Right cardiac atrium (tissue), 5 donors: ENCODE measurements at regions not wholly inside any gene's neighbourhood (a gene's known extent, or its start where the extent isn't known, plus 50 kb on each side); places are given as distances from the start of the nearest gene placed in this dataset.

ENCODE experiments used
- ATAC-seq, 2 donors: fragments of 200-7000 bp; cut with Tn5 transposase; one replicate each; pipeline versions ENCODE4 v1.8.0 to v1.9.1; 2020; ENCODE audit warnings: moderate library complexity in 2 of 2, mild to moderate bottlenecking in 1 of 2
- DNase-seq, 3 donors: peaks; one replicate each; pipeline ENCODE4 v3.0.0-alpha.2; 2020
- H3K27ac ChIP-seq: one replicate; pipeline ENCODE4 v1.5.1; 2013; ENCODE audit warnings: mild to moderate bottlenecking, low read length, control low read depth, moderate library complexity
- H3K27me3 ChIP-seq: one replicate; pipeline ENCODE4 v1.6.1; 2013; ENCODE audit not compliant: control insufficient read depth, insufficient read depth
- H3K4me1 ChIP-seq: one replicate; pipeline ENCODE4 v1.6.1; 2013; ENCODE audit warnings: low read length; ENCODE audit not compliant: control insufficient read depth, insufficient read depth
- H3K4me3 ChIP-seq: one replicate; pipeline ENCODE4 v1.5.1; 2013; ENCODE audit warnings: low read length, control low read depth
- H3K9me3 ChIP-seq: one replicate; pipeline ENCODE4 v1.6.1; 2013; ENCODE audit warnings: low read length; ENCODE audit not compliant: control insufficient read depth
- WGBS: extraction: QIAGEN DNeasy Blood & Tissue Kit; methylation state at CpG from one replicate; pipeline ENCODE4 v1.1.7; 2013; 5-methylcytosine and 5-hydroxymethylcytosine counted together
- intact Hi-C, 4 donors: fragments of 100-400 bp; cut with DNase I; formaldehyde crosslinking; loops; one replicate each; pipeline versions ENCODE4 v1.11.0 to v1.14.0; 2022 to 2023
- donor health status: healthy with polysubstance abuse.
- donor health status: DM: no; HTN: yes; CAD: no.
- donor health status: DM: no; HTN: no; CAD: no.
- donor health status: DM: no; HTN: yes; CAD: no; lungs with severe emphysema.
- donor health status: DM: yes; HTN: yes; CAD: no.

DNA sequence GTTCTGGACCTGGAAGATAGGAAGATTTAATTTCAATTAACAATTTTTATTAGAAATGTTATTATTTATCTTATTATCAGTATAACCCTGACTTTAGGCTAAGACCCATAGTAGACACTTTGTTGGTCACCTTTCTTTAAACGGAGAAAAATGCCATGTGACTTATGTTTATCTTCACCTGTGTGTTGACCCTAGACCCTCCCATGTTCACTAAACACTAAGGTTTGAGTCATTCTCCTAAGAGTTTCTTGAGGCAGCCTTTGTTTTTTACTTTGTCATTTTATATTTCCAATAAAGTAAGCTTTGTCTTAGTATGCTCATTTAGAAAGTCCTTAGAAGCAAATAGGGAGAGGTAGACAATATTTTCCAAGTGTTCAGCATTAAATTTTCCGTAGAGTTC, 771.7 kb downstream of the METTL15 start:
- 86% methylated on average over 2 of the region's 2 CpGs for whole genome bisulfite sequencing
- DNase-seq = no peak
- H3K4me1 ChIP-seq = no peaks in the 10 kb centered on the region
- intact Hi-C loops = no loop called here
- ATAC-seq = no peak
- no peaks in the 10 kb centered on the region for H3K27me3 ChIP-seq
- H3K9me3 ChIP-seq = no peaks in the 10 kb centered on the region
- no peak overlapping the region for H3K27ac ChIP-seq
- no peak overlapping the region for H3K4me3 ChIP-seq

DNA sequence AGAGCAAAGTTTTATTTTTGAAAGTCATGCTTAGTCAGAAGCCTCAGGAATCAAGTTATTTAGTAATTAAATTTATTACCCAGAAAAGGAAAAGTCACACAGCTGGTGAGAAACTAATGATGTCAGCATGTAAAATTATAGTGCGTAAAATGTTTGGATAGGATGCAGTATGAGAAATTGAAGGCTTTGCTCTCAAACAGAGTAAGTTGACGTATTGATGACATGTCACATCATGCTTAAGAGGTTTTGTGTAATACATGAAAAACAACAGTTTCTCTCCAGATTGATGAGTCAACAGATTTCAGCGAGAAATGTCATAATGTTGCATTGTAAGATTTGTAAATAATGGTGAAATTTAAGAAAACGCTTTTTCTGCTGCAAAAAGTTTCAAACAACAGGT, 769.8 kb downstream of the METTL15 start:
- 78% methylated on average over 4 of the region's 4 CpGs for WGBS
- ATAC-seq = no peak

DNA sequence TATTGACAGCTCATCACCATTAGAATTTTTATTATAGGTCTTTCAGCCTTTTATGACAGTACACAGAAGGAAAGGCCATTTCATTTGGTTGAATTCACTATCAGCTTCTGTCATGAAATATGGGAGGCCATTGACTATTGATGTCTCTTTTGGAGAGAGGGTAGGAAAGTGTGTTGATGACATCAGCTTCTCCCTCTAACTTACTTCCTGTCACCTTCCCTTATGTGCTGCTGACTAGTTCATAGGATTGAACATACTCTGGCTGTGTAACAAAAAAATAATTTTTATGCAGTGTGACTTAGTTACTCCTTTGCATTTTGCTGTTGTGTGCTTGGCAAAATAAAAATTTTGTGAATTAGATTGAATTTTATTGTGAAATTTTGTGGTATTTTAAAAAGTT, 769.2 kb downstream of the METTL15 start:
- Histone ChIP-seq H3K27ac (no peak overlapping the region), H3K9me3 (no peaks in the 10 kb centered on the region), H3K4me1 (no peaks in the 10 kb centered on the region), H3K27me3 (no peaks in the 10 kb centered on the region), H3K4me3 (no peak overlapping the region)
- intact Hi-C loops = no loop called here
- no peak for ATAC-seq
- no peak for DNase-seq

More for the DNA sequence above, 769.8 kb downstream of the METTL15 start:
- no peak for DNase-seq
- H3K27me3 ChIP-seq = no peaks in the 10 kb centered on the region
- H3K9me3 ChIP-seq = no peaks in the 10 kb centered on the region
- H3K4me1 ChIP-seq = no peaks in the 10 kb centered on the region
- H3K27ac ChIP-seq = no peak overlapping the region
- intact Hi-C loops = no loop called here
- H3K4me3 ChIP-seq = no peak overlapping the region

DNA sequence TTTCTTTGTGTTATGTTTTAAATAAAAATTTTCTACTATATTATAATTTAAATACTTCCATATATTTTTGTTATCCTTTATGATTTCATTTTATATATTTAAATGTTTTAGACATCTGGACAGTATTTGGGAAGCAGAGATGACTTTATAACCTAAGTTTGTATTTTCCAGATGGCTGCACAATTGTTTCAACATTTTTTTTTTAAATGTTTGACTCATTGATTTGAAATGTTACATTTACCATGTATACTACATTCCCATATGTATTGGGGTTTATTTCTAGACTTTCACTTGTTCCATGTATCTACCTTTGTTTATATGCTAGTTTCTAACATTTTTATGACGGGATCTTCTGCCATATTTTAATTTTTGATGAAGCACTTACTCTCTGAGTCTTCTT, 766.5 kb downstream of the METTL15 start:
- Histone ChIP-seq H3K4me1 (no peaks in the 10 kb centered on the region), H3K27me3 (no peaks in the 10 kb centered on the region), H3K9me3 (no peaks in the 10 kb centered on the region), H3K27ac (no peak overlapping the region), H3K4me3 (no peak overlapping the region)
- 84% methylated on average over 1 of the region's 1 CpG for WGBS
- intact Hi-C loops = no loop called here
- DNase-seq = no peak
- ATAC-seq = no peak

DNA sequence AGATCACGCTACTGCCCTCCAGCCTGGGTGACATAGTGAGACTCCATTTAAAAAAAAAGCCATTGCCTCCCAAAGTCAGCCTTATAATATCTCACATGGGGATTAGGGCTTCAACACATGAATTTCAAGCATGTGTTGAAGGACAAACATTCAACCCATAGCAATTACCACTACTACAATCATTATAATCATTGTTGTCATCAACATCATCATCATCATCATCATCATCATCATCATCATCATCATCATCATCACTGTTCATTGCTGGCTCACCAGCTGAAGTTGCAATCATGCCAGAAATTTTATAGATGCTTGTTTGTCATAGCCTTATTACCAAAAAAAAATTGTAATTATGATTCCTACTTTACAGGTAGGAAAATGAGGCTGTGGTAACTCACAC, 762.9 kb downstream of the METTL15 start:
- Histone ChIP-seq H3K9me3 (no peaks in the 10 kb centered on the region), H3K27me3 (no peaks in the 10 kb centered on the region), H3K27ac (no peak overlapping the region), H3K4me1 (no peaks in the 10 kb centered on the region), H3K4me3 (no peak overlapping the region)
- DNase-seq (no peak), ATAC-seq (no peak)
- intact Hi-C loops = no loop called here
- 91% methylated on average over 1 of the region's 1 CpG for WGBS

DNA sequence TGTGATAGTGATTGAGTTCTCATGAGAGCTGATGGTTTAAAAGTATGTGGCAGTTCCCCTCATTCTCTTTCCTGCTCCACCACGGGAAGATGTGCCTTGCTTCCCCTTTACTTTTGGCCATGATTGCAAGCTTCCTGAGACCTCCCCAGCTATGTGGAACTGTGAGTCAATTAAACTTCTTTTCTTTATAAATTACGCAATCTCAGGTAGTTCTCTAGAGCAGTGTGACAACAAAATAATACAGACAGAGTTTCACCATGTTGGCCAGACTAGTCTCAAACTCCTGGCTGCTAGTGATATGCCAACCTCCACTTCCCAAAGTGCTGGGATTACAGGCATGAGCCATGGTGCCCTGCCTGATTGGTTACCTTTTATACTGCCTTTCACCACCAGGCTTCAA, 755.2 kb downstream of the METTL15 start:
- H3K27ac ChIP-seq = no peak overlapping the region
- intact Hi-C loops = no loop called here
- no peaks in the 10 kb centered on the region for H3K27me3 ChIP-seq
- 77% methylated on average over 2 of the region's 2 CpGs for WGBS
- no peaks in the 10 kb centered on the region for H3K4me1 ChIP-seq
- ATAC-seq (no peak), DNase-seq (no peak)
- H3K4me3 ChIP-seq = no peak overlapping the region
- no peaks in the 10 kb centered on the region for H3K9me3 ChIP-seq

DNA sequence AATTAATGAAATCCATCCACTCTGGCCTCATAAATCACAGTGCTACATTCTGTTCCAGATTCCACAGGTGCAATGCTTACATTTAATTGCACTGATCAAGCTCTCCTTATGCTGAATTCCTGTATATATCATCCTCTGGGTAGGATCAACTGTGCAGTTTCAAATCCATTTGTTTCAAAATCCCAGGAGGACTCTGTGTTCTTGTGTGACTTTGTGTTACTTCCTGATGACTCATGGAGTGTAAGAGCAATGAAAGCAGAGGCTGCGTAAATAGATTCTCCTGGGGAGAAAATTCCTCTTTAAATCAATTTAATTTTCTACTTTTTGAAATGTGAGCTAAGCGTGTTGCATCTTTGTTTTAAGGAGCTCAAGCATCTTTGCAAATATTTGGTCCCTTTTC, 752.7 kb downstream of the METTL15 start:
- H3K9me3 ChIP-seq = no peaks in the 10 kb centered on the region
- WGBS = 22% methylated on average over 2 of the region's 2 CpGs
- ATAC-seq (no peak), DNase-seq (no peak)
- no peak overlapping the region for H3K27ac ChIP-seq
- H3K4me1 ChIP-seq = no peaks in the 10 kb centered on the region
- H3K27me3 ChIP-seq = no peaks in the 10 kb centered on the region
- intact Hi-C loops = no loop called here
- no peak overlapping the region for H3K4me3 ChIP-seq

DNA sequence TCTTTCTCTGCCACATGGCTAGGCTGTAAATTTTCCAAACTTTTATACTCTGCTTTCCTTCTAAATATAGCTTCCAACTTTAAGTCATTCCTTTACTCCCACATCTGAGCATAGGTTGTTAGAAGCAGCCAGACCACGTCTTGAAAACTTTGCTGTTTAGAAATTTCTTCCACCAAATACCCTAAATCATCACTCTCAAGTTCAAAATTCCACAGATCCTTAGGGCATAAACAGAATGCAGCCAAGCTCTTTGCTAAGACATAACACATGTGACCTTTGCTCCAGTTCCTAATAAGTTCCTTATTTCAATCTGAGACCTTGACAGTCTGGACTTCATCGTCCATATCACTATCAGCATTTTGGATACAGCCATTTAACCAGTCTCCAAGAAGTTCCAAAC, 749.9 kb downstream of the METTL15 start:
- no peak for DNase-seq
- 39% methylated on average over 2 of the region's 2 CpGs for WGBS
- Histone ChIP-seq H3K9me3 (no peaks in the 10 kb centered on the region), H3K27me3 (no peaks in the 10 kb centered on the region), H3K4me1 (no peaks in the 10 kb centered on the region), H3K27ac (no peak overlapping the region), H3K4me3 (no peak overlapping the region)
- intact Hi-C loops = no loop called here
- no peak for ATAC-seq

DNA sequence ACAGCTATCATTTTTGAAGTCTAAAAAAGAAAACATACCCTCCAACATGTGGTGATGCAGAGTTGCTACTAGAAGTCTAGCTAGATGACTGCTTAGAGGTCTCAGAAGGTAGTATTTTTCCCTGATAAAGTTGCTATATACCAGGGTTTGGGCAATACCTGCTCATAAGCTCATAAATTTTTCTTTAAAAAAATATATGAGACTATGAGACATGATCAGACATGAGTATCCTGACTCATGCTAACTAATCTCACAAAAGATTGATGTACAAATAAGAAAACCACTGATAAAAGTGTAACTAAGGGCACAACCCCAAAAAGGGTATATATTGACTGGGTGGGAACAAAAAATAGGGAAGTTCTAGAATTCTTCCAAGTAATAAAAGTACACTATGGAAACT, 740.9 kb downstream of the METTL15 start:
- ATAC-seq = no peak
- intact Hi-C loops = no loop called here

DNA sequence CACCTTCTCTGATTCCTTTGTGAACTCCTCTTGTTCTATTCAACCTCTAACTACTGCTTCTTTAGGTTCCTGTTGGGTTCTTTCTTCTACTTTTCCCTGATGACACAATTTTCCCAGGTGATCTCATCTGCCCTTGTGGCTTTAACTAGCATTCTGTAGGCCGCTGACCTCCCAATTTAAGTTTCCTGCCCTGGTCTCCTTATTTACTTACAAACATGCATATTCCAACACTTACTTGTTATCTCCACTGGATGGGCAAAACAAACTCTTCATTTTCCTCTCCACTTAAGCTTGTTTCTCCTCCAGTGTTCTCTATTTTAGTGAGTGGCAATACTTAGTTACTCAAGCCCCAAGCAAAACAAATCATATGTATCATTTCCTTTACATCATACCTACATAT, 734.5 kb downstream of the METTL15 start:
- Histone ChIP-seq H3K27me3 (no peaks in the 10 kb centered on the region), H3K4me3 (no peak overlapping the region), H3K4me1 (no peaks in the 10 kb centered on the region), H3K27ac (no peak overlapping the region), H3K9me3 (no peaks in the 10 kb centered on the region)
- intact Hi-C loops = no loop called here
- 55% methylated on average over 1 of the region's 1 CpG for WGBS
- ATAC-seq (no peak), DNase-seq (no peak)

More for the DNA sequence above, 740.9 kb downstream of the METTL15 start:
- Histone ChIP-seq H3K4me1 (no peaks in the 10 kb centered on the region), H3K27me3 (no peaks in the 10 kb centered on the region), H3K9me3 (no peaks in the 10 kb centered on the region), H3K4me3 (no peak overlapping the region), H3K27ac (no peak overlapping the region)
- DNase-seq = no peak

DNA sequence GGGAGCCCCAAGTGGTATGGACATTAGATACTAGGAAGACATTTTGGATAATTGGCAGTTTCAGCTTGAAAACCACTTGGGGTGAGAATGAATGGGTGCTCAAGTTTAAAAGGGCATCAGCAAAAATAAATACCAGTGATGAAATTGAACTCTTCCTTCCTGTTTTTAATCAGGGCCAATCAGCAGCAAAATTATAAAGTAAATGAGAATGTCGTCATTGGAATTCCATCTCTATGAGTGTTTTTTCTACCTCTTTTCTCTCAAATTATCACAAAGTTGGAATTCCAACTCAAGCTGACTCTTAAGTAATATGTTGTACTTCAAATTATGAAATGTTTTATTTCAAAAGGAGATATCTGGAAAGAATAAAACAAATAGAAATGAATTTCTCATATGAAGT, 730.6 kb downstream of the METTL15 start:
- no peaks in the 10 kb centered on the region for H3K4me1 ChIP-seq
- ATAC-seq (no peak), DNase-seq (no peak)
- no peaks in the 10 kb centered on the region for H3K27me3 ChIP-seq
- H3K9me3 ChIP-seq = no peaks in the 10 kb centered on the region
- intact Hi-C loops = no loop called here
- no peak overlapping the region for H3K27ac ChIP-seq
- no peak overlapping the region for H3K4me3 ChIP-seq
- 36% methylated on average over 1 of the region's 1 CpG for WGBS

DNA sequence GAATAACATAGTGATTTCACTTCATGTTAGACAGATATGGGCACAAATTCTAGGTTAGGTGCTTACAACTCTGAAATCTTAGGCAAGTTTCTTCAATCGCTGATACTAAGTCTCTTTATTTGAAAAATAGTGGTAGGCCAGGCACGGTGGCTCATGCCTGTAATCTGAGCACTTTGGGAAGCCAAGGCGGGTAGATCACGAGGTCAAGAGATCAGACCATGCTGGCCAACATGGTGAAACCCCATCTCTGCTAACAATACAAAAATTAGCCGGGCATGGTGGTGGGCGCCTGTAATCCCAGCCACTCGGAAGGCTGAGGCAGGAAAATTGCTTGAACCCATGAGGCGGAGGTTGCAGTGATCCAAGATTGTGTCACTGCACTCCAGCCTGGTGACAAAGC, 729.4 kb downstream of the METTL15 start:
- H3K9me3 ChIP-seq = no peaks in the 10 kb centered on the region
- H3K4me3 ChIP-seq = no peak overlapping the region
- 87% methylated on average over 8 of the region's 8 CpGs for WGBS
- intact Hi-C loops = no loop called here
- no peaks in the 10 kb centered on the region for H3K4me1 ChIP-seq
- no peak for DNase-seq
- no peak for ATAC-seq
- no peak overlapping the region for H3K27ac ChIP-seq
- H3K27me3 ChIP-seq = no peaks in the 10 kb centered on the region
